ENCODE measurements at regions not wholly inside any gene's neighbourhood (a gene's known extent, or its start where the extent isn't known, plus 50 kb on each side); places are given as distances from the start of the nearest gene placed in this dataset.

DNA sequence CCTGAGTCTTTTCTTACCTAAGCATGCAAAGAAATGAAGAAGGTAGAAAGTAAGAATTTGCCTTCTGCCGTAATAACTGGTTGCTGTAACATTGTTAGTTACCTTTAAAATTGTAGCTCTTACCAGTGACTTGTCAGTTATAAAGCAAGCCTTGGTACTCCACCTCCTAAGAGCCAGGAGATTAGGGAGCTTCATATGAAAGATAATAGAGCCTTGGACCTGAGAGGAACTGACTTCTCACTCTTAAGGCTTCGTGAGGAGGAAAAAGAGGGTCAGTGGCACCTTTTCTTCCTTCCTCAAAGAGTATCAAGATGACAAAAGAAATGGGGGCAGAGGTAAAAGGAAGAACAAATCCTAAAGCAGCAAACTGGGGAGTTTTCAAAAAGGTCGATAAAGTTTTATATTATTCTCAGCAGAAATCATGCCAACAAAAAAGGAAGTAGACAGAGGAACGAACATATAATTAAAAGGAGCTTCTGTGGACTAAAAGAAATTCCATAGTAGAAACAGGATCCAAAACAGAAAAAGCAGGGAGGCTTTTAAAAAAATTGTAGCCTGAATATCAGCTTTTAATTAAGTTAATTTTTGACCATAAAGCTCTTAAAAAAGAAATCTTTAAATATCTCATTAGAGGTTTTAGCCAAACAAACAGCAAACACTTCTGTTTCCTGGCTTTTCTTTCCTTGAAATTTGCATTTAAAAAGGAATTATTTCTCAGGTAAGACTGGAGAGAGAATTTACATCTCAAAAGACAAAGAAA lies 847.1 kb upstream of the ALCAM start:
- intact Hi-C loops (cut with DNase I): no loop called here
- WGBS, 2 donors: 30 to 31% methylated on average over 4 of the region's 4 CpGs
- no peaks in the 10 kb centered on the region for H3K27me3 ChIP-seq
- ATAC-seq (no peak), DNase-seq (no peak)
- no peaks in the 10 kb centered on the region for H3K36me3 ChIP-seq (replicated peaks in 1 of 2; ENCODE audit: insufficient read depth in 1 of 2, low read depth in 2 of 2)
- H3K4me1 ChIP-seq: no peaks in the 10 kb centered on the region
- no peak overlapping the region for H3K27ac ChIP-seq
- TF ChIP-seq, protein P1, sequence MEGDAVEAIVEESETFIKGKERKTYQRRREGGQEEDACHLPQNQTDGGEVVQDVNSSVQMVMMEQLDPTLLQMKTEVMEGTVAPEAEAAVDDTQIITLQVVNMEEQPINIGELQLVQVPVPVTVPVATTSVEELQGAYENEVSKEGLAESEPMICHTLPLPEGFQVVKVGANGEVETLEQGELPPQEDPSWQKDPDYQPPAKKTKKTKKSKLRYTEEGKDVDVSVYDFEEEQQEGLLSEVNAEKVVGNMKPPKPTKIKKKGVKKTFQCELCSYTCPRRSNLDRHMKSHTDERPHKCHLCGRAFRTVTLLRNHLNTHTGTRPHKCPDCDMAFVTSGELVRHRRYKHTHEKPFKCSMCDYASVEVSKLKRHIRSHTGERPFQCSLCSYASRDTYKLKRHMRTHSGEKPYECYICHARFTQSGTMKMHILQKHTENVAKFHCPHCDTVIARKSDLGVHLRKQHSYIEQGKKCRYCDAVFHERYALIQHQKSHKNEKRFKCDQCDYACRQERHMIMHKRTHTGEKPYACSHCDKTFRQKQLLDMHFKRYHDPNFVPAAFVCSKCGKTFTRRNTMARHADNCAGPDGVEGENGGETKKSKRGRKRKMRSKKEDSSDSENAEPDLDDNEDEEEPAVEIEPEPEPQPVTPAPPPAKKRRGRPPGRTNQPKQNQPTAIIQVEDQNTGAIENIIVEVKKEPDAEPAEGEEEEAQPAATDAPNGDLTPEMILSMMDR (IDR thresholded peaks at IDR 0.05): no peak
- no peak for TF ChIP-seq POLR2A (IDR thresholded peaks at IDR 0.05)
- H3K9me3 ChIP-seq: no peaks in the 10 kb centered on the region
- H3K4me3 ChIP-seq: no peak overlapping the region

DNA sequence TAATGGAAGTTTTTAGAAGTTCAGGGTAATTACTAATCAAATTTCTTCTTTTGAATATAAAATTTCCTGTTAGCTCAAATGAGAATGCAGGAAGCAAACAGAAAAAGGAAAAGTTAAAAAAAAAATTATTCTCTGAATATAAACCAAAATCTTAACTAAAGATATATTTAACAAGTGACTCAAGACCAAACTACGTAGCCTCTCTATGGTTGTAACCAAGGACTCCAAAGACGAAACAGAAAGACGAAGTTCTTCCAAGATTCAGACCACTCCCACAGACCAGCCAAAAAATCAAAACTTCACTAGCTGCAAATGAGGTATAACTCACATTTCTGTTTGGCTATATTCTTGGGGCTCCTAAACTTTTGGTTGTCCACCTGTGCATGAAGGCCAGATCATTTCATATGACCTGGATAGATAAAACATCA lies 846.5 kb upstream of the ALCAM start:
- 56 to 61% methylated on average over 3 of the region's 3 CpGs for WGBS, 2 donors
- Histone ChIP-seq H3K4me1 (no peaks in the 10 kb centered on the region), H3K36me3 (replicated peaks in 1 of 2; ENCODE audit: insufficient read depth in 1 of 2, low read depth in 2 of 2) (no peaks in the 10 kb centered on the region), H3K9me3 (no peaks in the 10 kb centered on the region), H3K27ac (no peak overlapping the region), H3K4me3 (no peak overlapping the region), H3K27me3 (no peaks in the 10 kb centered on the region)
- intact Hi-C loops (cut with DNase I): no loop called here
- no peak for ATAC-seq
- TF ChIP-seq, protein P1 (IDR thresholded peaks at IDR 0.05): no peak
- no peak for TF ChIP-seq POLR2A (IDR thresholded peaks at IDR 0.05)
- DNase-seq: no peak

DNA sequence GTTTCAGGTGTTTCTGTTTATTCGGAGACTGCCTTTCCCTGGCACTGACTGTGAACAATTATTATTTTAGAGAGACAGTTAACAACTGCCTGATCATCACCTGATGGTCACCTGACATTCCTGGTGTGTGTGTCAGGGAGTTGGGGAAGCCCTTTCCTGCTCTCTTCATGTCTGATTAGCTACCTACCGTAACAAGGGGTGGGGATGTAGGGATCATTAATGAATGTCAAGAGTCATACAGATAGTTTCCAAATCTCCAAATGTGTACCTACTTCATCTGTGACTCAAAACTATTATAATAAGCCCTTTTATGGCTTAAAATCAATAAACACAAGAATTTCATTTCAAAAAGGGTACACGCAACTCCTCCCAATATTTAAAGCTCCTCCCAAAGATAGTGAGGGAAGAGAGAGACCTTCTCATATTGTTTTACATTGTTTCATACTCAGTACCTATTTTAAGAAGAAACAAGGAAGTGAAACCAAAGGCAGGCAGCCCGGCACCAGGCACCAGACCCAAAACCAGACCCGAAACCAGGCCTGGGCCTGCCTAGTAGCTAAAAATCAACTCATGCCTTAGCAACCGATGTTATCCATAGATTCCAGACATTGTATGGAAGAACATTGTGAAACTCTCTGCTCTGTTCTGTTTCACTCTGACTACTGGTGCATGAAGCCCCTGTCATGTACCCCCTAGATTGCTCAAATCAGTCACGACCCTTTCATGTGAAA lies 844.9 kb upstream of the ALCAM start:
- no peaks in the 10 kb centered on the region for H3K9me3 ChIP-seq
- no peaks in the 10 kb centered on the region for H3K36me3 ChIP-seq (replicated peaks in 1 of 2; ENCODE audit: insufficient read depth in 1 of 2, low read depth in 2 of 2)
- no peaks in the 10 kb centered on the region for H3K4me1 ChIP-seq
- WGBS, 2 donors: 52 to 72% methylated on average over 7 of the region's 7 CpGs
- H3K27ac ChIP-seq: no peak overlapping the region
- no peak overlapping the region for H3K4me3 ChIP-seq
- no peaks in the 10 kb centered on the region for H3K27me3 ChIP-seq
- no peak for ATAC-seq
- intact Hi-C loops (cut with DNase I): no loop called here
- TF ChIP-seq POLR2A (IDR thresholded peaks at IDR 0.05): no peak
- TF ChIP-seq, protein P1 (IDR thresholded peaks at IDR 0.05): no peak
- no peak for DNase-seq

DNA sequence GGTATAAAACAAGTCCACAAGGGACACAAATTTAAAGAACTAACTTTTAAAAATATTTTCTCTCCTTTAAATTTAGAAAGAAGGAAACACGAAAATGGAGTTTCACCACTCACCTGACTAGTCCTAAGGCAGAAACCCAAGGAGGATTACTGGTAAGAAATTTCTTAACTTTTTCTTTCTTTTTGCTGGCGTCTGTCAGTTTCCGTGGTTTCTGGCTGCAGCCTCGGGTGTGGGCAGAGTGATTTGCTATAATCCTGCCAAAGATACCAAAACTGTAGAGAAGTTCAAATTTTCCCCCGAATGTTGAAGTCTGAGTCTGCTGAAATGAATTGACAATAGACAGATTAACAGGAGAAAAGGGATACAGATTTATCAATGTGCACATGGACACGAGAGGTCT lies 843.6 kb upstream of the ALCAM start:
- H3K4me1 ChIP-seq: no peaks in the 10 kb centered on the region
- H3K27ac ChIP-seq: no peak overlapping the region
- no peak overlapping the region for H3K4me3 ChIP-seq
- no peaks in the 10 kb centered on the region for H3K27me3 ChIP-seq
- no peaks in the 10 kb centered on the region for H3K9me3 ChIP-seq
- H3K36me3 ChIP-seq (replicated peaks in 1 of 2; ENCODE audit: insufficient read depth in 1 of 2, low read depth in 2 of 2): no peaks in the 10 kb centered on the region
- ATAC-seq (no peak), DNase-seq (no peak)
- intact Hi-C loops (cut with DNase I): no loop called here
- no peak for TF ChIP-seq POLR2A (IDR thresholded peaks at IDR 0.05)
- TF ChIP-seq, protein P1 (IDR thresholded peaks at IDR 0.05): no peak
- 43 to 51% methylated on average over 6 of the region's 6 CpGs for whole genome bisulfite sequencing, 2 donors

Data from body of pancreas (tissue), 4 donors.